ENCODE measurements at regions not wholly inside any gene's neighbourhood (a gene's known extent, or its start where the extent isn't known, plus 50 kb on each side); places are given as distances from the start of the nearest gene placed in this dataset.

DNA sequence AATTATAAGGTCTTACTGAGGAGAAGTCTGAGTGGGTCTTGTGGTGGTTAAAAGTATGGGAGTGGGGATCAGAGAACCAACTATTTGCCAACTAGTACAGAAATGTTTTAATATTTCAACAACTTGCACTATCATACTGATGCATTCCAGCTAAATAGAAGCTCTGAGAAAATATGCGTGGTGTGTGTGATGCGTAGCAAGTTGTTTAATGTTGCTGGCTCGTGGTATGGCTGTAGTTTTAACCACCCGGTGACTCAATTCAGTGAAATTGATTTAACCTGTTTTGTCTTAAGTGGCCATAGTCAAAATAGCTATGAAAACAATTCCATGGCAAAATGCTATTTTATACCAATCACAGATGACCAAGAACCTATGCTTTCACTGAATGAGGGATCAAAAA, 176.5 kb upstream of the SLC24A2 start:
- Histone ChIP-seq H3K36me3 (ENCODE audit: control insufficient read depth, insufficient read depth, low read length) (no peaks in the 10 kb centered on the region), H3K4me3 (ENCODE audit: low read length) (no peak overlapping the region), H3K9ac (ENCODE audit: low read length) (no peak overlapping the region), H3K27ac (ENCODE audit: low read depth, low read length) (no peak overlapping the region), H3K27me3 (ENCODE audit: control insufficient read depth, insufficient read depth, low read length) (no peaks in the 10 kb centered on the region), H3K4me1 (ENCODE audit: control insufficient read depth, insufficient read depth, low read length) (no peaks in the 10 kb centered on the region)

DNA sequence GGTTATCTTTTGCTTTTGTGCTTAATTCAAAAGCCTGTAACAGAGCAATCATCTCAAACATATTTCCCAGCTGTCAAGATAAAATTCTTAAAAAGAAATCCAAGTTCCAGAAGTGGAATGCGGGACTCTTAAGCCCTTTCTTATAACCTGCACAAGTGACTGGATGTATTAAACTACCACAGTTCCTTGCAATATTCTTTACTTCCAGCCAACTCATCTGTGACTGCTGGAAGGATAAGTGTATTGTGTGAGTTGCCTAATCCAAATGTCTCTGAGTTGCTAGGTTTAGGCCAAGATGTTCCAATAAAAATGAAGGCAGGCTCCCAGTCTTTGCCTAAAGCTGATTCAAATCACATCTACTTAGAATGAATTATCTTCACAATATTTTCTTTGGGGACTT, 159.2 kb upstream of the SLC24A2 start:
- no peaks in the 10 kb centered on the region for H3K4me1 ChIP-seq (ENCODE audit: control insufficient read depth, insufficient read depth, low read length)
- H3K27ac ChIP-seq (ENCODE audit: low read depth, low read length): no peak overlapping the region
- H3K27me3 ChIP-seq (ENCODE audit: control insufficient read depth, insufficient read depth, low read length): no peaks in the 10 kb centered on the region
- H3K9ac ChIP-seq (ENCODE audit: low read length): no peak overlapping the region
- H3K36me3 ChIP-seq (ENCODE audit: control insufficient read depth, insufficient read depth, low read length): no peaks in the 10 kb centered on the region
- H3K4me3 ChIP-seq (ENCODE audit: low read length): no peak overlapping the region

DNA sequence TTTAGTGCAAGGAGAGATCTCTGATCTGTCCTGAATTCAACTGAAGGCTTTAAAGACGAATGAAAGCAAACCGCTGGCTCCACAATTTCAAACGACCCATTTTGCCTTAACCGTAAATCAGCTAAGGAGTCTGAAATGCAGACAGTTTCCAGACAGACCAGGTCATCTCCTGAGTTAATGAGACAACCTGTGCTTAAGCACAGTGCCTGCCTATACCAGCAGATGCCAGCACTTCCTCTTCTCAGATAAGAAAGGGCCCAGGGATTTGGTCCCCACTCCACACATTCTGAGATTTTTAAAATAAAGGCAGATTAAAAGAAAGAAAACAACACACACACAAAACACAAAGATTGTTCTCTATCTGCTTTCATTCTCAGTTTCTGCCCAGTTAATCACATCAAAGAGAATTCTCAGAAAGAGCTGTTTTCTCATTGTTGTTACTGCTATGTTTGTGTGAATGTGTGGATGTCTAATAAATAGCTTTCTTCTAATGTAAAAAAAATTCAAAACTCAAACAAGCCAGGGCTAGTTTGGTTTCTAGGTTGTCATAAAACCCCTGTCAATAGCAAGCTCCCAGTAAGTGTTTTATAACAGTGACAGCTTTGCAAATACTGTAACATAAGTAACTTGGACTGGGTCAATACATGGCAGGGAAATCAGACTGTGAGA, 157.7 kb upstream of the SLC24A2 start:
- H3K4me1 ChIP-seq (ENCODE audit: control insufficient read depth, insufficient read depth, low read length): no peaks in the 10 kb centered on the region
- H3K9ac ChIP-seq (ENCODE audit: low read length): no peak overlapping the region
- no peaks in the 10 kb centered on the region for H3K27me3 ChIP-seq (ENCODE audit: control insufficient read depth, insufficient read depth, low read length)
- no peak overlapping the region for H3K4me3 ChIP-seq (ENCODE audit: low read length)
- H3K36me3 ChIP-seq (ENCODE audit: control insufficient read depth, insufficient read depth, low read length): no peaks in the 10 kb centered on the region
- H3K27ac ChIP-seq (ENCODE audit: low read depth, low read length): no peak overlapping the region

DNA sequence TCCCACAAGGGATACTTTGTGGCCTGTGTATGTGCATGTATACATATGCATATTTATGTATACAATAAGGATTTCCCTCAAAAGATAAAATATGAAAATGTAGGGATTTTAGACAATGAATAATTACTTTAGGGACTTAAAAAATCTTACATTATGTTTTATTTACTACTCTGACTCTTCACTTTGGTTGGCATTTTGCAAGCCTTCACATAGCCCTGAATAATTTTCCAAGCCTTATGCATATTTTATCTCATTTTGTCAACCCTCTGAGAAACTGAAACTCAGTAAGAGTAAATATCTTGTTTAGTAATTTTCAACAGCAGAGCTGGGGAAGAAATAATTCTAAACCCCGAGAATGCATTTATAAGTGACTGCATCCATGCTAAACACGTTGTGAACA, 153.0 kb upstream of the SLC24A2 start:
- H3K36me3 ChIP-seq (ENCODE audit: control insufficient read depth, insufficient read depth, low read length): no peaks in the 10 kb centered on the region
- H3K27me3 ChIP-seq (ENCODE audit: control insufficient read depth, insufficient read depth, low read length): no peaks in the 10 kb centered on the region
- H3K4me1 ChIP-seq (ENCODE audit: control insufficient read depth, insufficient read depth, low read length): no peaks in the 10 kb centered on the region
- no peak overlapping the region for H3K27ac ChIP-seq (ENCODE audit: low read depth, low read length)
- H3K9ac ChIP-seq (ENCODE audit: low read length): no peak overlapping the region
- H3K4me3 ChIP-seq (ENCODE audit: low read length): no peak overlapping the region

DNA sequence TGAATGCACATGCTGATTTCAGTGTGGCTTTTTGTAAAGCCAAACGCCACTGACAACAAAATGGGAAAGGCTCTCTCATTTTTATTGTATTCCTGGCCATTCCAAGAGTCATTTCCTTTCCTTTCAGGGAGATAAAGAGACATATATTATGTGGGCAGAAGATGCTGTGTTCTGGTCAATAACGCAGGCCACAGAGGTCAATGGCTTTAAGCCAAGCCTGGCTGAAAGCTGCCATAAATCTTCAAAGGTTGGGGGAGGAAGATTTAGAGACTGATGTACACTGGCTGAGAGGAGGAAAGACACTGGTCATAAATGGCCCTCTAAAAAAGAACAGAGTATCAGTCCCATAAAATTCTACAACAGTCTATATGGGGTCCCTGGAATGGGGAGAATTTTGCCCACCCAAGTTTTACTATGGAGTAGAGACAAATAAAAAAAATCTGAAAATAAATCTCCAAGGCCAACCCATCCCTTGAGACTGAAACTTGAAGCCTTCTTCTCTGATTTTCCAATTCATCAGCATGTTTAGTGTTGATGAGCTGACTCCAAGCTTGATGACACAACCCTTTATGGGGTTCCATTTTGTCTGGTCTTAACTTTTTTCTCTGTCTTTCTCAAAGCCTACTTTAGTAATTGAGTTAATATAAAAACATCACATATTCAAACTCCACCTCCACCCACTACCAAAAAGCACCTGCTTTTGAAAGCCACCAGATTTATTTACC, 152.1 kb upstream of the SLC24A2 start:
- no peak overlapping the region for H3K4me3 ChIP-seq (ENCODE audit: low read length)
- no peak overlapping the region for H3K27ac ChIP-seq (ENCODE audit: low read depth, low read length)
- H3K4me1 ChIP-seq (ENCODE audit: control insufficient read depth, insufficient read depth, low read length): no peaks in the 10 kb centered on the region
- H3K36me3 ChIP-seq (ENCODE audit: control insufficient read depth, insufficient read depth, low read length): no peaks in the 10 kb centered on the region
- H3K9ac ChIP-seq (ENCODE audit: low read length): no peak overlapping the region
- no peaks in the 10 kb centered on the region for H3K27me3 ChIP-seq (ENCODE audit: control insufficient read depth, insufficient read depth, low read length)

DNA sequence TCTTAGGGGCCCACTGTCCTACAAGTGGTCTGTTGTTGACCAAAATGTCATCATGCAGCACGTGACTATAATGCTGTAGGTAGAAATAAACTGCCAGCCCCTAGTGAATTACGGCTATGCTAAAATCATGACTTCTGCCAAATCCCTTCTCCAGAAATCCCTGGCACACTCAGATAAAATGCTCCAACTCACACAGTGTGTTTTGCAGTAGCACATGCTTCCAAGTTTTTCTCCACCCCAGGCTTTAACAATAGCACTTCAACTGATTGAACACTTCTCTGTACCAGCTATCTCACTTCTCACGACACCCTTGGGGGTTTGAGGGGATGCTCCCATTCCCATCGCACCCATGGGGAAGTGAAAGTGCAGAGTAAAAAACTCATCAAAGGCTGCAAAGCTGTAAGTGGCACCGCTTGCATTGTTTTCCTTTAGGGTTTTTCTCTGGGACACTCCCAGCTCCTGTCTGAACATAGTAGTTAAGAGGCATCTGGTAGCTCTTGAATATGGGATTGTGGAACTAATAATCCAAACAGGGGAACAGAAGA, 151.0 kb upstream of the SLC24A2 start:
- Histone ChIP-seq H3K4me1 (ENCODE audit: control insufficient read depth, insufficient read depth, low read length) (no peaks in the 10 kb centered on the region), H3K27ac (ENCODE audit: low read depth, low read length) (no peak overlapping the region)

DNA sequence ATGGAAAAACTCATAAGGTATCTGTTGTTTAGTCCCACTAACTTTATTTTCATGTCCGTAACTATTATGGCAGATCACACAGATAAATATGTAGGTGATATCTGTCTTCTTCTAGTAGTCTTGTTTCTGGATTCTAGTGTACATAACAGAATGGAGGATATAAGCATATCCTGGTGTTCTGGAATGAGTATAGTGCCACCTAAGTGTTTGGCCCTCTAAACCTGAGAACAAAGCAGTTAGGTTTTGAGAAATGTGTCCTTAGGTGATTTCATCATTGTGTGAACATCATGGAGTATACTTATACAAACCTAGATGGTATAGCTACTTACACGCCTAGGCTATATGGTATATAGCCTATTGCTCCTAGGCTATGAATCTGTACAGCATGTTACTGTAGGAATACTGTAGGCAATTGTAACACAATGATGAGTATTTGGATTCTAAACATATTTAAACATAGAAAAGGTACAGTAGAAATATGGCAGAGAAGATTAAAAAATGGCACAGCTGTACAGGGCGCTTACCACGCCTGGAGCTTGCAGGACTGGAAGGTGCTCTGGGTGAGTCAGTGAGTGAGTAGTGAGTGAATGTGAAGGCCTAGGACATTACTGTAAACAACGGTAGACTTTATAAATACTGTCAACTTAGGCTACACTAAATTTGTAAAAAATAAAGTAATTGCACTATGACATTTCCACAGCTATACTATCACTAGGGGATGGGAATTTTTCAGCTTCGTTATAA, 150.3 kb upstream of the SLC24A2 start:
- H3K36me3 ChIP-seq (ENCODE audit: control insufficient read depth, insufficient read depth, low read length): no peaks in the 10 kb centered on the region
- H3K4me1 ChIP-seq (ENCODE audit: control insufficient read depth, insufficient read depth, low read length): no peaks in the 10 kb centered on the region
- no peak overlapping the region for H3K27ac ChIP-seq (ENCODE audit: low read depth, low read length)
- no peak overlapping the region for H3K4me3 ChIP-seq (ENCODE audit: low read length)
- no peak overlapping the region for H3K9ac ChIP-seq (ENCODE audit: low read length)
- H3K27me3 ChIP-seq (ENCODE audit: control insufficient read depth, insufficient read depth, low read length): no peaks in the 10 kb centered on the region

More for the DNA sequence above, 151.0 kb upstream of the SLC24A2 start:
- no peak overlapping the region for H3K4me3 ChIP-seq (ENCODE audit: low read length)
- H3K36me3 ChIP-seq (ENCODE audit: control insufficient read depth, insufficient read depth, low read length): no peaks in the 10 kb centered on the region
- H3K9ac ChIP-seq (ENCODE audit: low read length): no peak overlapping the region
- no peaks in the 10 kb centered on the region for H3K27me3 ChIP-seq (ENCODE audit: control insufficient read depth, insufficient read depth, low read length)

DNA sequence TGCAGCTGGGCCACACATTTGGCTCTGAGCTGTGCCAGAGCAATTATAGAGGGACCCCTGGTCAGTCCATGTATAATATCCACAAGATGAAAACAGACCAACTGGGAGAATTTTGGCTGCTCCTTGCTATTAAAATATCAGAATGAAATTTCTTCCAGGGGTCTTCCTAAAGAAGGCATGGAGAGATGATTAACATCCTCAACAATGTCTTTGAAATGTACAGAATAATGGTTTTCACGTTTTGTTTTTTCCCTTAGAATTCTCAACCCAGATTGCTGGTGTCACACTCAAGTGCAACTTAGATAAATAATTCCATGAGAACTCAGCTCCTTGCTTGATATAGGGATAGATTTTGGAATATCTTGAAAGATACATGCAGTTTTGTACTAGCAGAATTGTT, 148.3 kb upstream of the SLC24A2 start:
- H3K4me3 ChIP-seq (ENCODE audit: low read length): no peak overlapping the region
- H3K9ac ChIP-seq (ENCODE audit: low read length): no peak overlapping the region
- H3K27ac ChIP-seq (ENCODE audit: low read depth, low read length): no peak overlapping the region
- H3K27me3 ChIP-seq (ENCODE audit: control insufficient read depth, insufficient read depth, low read length): no peaks in the 10 kb centered on the region
- H3K36me3 ChIP-seq (ENCODE audit: control insufficient read depth, insufficient read depth, low read length): no peaks in the 10 kb centered on the region
- H3K4me1 ChIP-seq (ENCODE audit: control insufficient read depth, insufficient read depth, low read length): no peaks in the 10 kb centered on the region

DNA sequence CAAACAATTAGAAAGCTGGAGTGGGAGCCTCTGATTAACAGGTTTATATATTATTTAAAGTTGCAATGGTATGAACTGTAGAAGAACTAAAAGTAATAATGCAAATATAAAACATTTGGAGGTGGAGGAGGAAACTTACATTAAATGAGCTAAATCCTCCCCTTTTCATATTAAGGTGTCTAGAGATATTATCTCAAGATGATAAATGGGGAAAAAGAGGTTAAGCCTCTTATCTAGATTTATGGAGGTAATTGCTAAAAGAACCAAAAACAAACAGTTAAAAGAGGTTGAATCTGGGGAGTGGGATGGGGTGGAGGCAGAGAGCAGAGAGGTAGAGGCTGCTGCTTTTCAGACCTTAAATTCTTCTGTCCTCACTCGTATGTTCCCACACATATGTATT, 147.8 kb upstream of the SLC24A2 start:
- no peak overlapping the region for H3K4me3 ChIP-seq (ENCODE audit: low read length)
- no peaks in the 10 kb centered on the region for H3K36me3 ChIP-seq (ENCODE audit: control insufficient read depth, insufficient read depth, low read length)
- H3K9ac ChIP-seq (ENCODE audit: low read length): no peak overlapping the region
- H3K4me1 ChIP-seq (ENCODE audit: control insufficient read depth, insufficient read depth, low read length): no peaks in the 10 kb centered on the region
- H3K27ac ChIP-seq (ENCODE audit: low read depth, low read length): no peak overlapping the region
- H3K27me3 ChIP-seq (ENCODE audit: control insufficient read depth, insufficient read depth, low read length): no peaks in the 10 kb centered on the region

DNA sequence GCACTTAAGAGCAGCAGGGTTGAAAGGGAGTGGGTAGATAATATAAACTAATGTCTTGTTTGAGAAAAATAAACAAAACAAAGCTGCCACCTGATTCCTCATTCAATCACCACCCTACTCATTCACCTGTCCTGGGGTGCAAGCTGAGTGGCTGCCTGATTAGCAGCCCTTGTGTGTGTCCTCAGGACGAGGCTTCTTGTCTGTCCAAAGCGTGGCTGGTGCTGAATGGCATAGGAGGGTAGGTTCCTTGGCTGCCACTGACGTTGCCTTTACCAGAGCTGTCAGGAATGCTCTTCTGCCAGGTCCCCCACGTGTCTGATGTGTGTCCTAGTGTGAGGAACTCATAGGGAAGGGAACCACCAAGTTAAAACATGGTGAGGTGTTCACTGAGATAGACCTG, 146.6 kb upstream of the SLC24A2 start:
- H3K27me3 ChIP-seq (ENCODE audit: control insufficient read depth, insufficient read depth, low read length): no peaks in the 10 kb centered on the region
- H3K4me1 ChIP-seq (ENCODE audit: control insufficient read depth, insufficient read depth, low read length): no peaks in the 10 kb centered on the region
- H3K9ac ChIP-seq (ENCODE audit: low read length): no peak overlapping the region
- no peak overlapping the region for H3K4me3 ChIP-seq (ENCODE audit: low read length)
- H3K27ac ChIP-seq (ENCODE audit: low read depth, low read length): no peak overlapping the region
- H3K36me3 ChIP-seq (ENCODE audit: control insufficient read depth, insufficient read depth, low read length): no peaks in the 10 kb centered on the region

DNA sequence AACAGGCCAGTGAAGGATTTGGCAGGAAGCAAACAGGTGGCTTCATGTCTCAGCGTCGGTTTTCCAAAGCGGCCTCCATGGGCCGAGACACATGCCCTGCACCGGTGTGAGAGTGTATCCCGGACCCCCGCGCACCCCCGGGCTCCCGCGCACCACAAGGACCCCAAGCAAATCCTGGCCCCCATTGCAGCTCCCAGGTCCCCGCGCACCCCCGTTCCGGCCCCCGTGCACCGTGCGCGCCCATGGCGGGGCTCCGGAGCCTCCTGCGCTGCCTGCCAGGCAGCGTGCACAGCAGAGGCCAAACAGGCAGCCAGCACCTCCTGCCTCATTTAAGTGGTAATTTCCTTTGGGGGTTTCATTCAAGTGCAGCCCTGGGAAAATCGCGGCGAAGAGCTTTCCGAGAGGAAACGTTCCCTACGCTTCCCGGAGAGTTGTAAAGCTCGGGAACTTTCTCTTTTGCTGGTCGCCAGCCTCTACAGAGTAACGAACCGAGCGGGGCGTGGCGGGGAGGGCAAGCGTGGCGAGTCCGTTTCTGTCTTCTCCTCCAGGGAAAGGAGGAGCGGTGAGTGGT, 145.5 kb upstream of the SLC24A2 start:
- Histone ChIP-seq H3K4me3 (ENCODE audit: low read length) (peak overlapping the region; percentile 54), H3K27me3 (ENCODE audit: control insufficient read depth, insufficient read depth, low read length) (no peaks in the 10 kb centered on the region), H3K27ac (ENCODE audit: low read depth, low read length) (no peak overlapping the region), H3K36me3 (ENCODE audit: control insufficient read depth, insufficient read depth, low read length) (no peaks in the 10 kb centered on the region), H3K9ac (ENCODE audit: low read length) (no peak overlapping the region), H3K4me1 (ENCODE audit: control insufficient read depth, insufficient read depth, low read length) (no peaks in the 10 kb centered on the region)

DNA sequence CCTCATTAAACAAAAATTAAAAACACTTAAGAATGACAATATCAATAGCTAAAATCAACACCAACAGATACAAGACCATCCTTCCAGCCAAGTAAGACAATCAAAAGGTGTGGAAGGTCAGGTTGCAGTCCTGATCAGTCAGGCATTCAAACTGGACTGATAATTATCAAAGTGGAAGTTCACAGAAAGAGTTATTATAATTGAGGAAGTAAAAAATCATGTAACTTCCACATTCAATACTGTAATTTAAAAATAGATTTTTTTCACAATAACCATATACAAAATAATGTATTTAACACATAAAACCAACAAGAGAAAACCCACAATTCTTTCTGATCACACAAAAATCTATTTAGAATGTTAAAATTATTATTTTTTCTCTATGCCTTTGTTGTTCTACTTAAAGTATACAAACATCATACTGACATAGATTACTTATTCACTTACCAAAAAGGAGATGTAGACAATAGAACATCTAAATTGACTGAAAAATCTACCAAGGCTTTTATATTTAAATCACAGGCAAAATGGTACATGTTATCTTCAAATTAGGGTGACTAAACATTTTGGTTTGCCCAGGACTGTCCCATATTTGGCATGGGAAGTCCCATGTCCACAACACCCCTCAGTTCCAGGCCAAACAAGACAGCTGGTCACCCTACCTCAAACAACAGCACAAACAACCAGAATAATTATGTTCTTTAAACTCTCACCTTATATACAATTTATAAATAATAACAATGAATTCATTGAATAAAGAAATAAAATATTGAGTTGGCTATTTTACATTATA, 142.5 kb upstream of the SLC24A2 start:
- Histone ChIP-seq H3K27ac (ENCODE audit: low read depth, low read length) (no peak overlapping the region), H3K36me3 (ENCODE audit: control insufficient read depth, insufficient read depth, low read length) (no peaks in the 10 kb centered on the region), H3K4me1 (ENCODE audit: control insufficient read depth, insufficient read depth, low read length) (no peaks in the 10 kb centered on the region)

More for the DNA sequence above, 142.5 kb upstream of the SLC24A2 start:
- H3K27me3 ChIP-seq (ENCODE audit: control insufficient read depth, insufficient read depth, low read length): no peaks in the 10 kb centered on the region
- no peak overlapping the region for H3K4me3 ChIP-seq (ENCODE audit: low read length)
- no peak overlapping the region for H3K9ac ChIP-seq (ENCODE audit: low read length)

Data from rectal smooth muscle tissue (tissue), 1 donor.